ENCODE measurements at regions not wholly inside any gene's neighbourhood (a gene's known extent, or its start where the extent isn't known, plus 50 kb on each side); places are given as distances from the start of the nearest gene placed in this dataset.

GRCh38 chr5:85441853-85442252, 1057.2 kb upstream of the EDIL3 start:
- Histone ChIP-seq H3K36me3 (ENCODE audit: control insufficient read depth in 2 of 4, insufficient read depth in 4 of 4, low read length in 3 of 4) (no peaks in the 10 kb centered on the region), H3K14ac (ENCODE audit: insufficient read length) (no peak overlapping the region), H2AFZ (ENCODE audit: low read length) (no peak overlapping the region), H4K5ac (ENCODE audit: insufficient read length, low read depth, low read length) (no peak overlapping the region), H3K4me3 (ENCODE audit: extremely low read depth in 1 of 4, insufficient read depth in 2 of 4, low read depth in 3 of 4, low read length in 4 of 4) (no peak overlapping the region), H4K20me1 (replicated peaks in 1 of 2; ENCODE audit: control insufficient read depth in 1 of 2, insufficient read depth in 2 of 2, low read length in 2 of 2) (no peaks in the 10 kb centered on the region), H3K18ac (ENCODE audit: extremely low read depth, low read length) (no peak overlapping the region), H2BK20ac (ENCODE audit: low read length) (no peak overlapping the region), H3K56ac (replicated peaks; ENCODE audit: insufficient read length, low read depth, low read length) (no peak overlapping the region), H2BK12ac (ENCODE audit: low read depth, low read length) (no peak overlapping the region), H2BK5ac (ENCODE audit: low read depth, low read length) (no peak overlapping the region), H2BK15ac (ENCODE audit: low read length) (no peak overlapping the region), H3K27ac (ENCODE audit: low read depth, low read length) (no peak overlapping the region), H3K9me3 (ENCODE audit: insufficient read depth in 2 of 2, low read depth in 1 of 2, low read length in 1 of 2) (no peaks in the 10 kb centered on the region), H3K27me3 (replicated peaks in 1 of 4; ENCODE audit: control insufficient read depth in 3 of 4, extremely low read depth in 1 of 4, insufficient read depth in 3 of 4, low read length in 3 of 4) (no peaks in the 10 kb centered on the region), H4K8ac (ENCODE audit: extremely low read depth, insufficient read depth, low read length) (no peak overlapping the region), H3K79me2 (ENCODE audit: control insufficient read depth in 1 of 2, insufficient read depth in 2 of 2, low read length in 2 of 2) (no peaks in the 10 kb centered on the region), H2AK5ac (ENCODE audit: low read depth, low read length) (no peak overlapping the region), H4K91ac (replicated peaks; ENCODE audit: insufficient read length, low read length) (no peak overlapping the region), H3K23me2 (ENCODE audit: low read depth, low read length) (no peaks in the 10 kb centered on the region), H3K79me1 (ENCODE audit: low read depth, low read length) (no peaks in the 10 kb centered on the region), H2BK120ac (replicated peaks; ENCODE audit: low read depth, low read length) (no peak overlapping the region), H3K4me2 (ENCODE audit: insufficient read depth in 1 of 2, low read depth in 2 of 2, low read length in 2 of 2) (no peak overlapping the region), H3K23ac (ENCODE audit: insufficient read length) (no peak overlapping the region), H3K4me1 (replicated peaks in 1 of 4; ENCODE audit: control insufficient read depth in 3 of 4, insufficient read depth in 4 of 4, low read length in 3 of 4) (no peaks in the 10 kb centered on the region), H3K9ac (replicated peaks in 1 of 4; ENCODE audit: extremely low read depth in 1 of 4, low read depth in 3 of 4, low read length in 3 of 4) (no peak overlapping the region), H3K4ac (replicated peaks; ENCODE audit: insufficient read length, low read depth, low read length) (no peak overlapping the region)
- POLR2A ChIA-PET (ENCODE audit: partially characterized antibody), result no interaction called here
- CTCF ChIA-PET (ENCODE audit: partially characterized antibody), result no interaction called here
- DNase-seq (ENCODE audit: low read depth in 1 of 2, low spot score in 2 of 2), result no peak
- no peak for FAIRE-seq
- WGBS, 2 experiments (ENCODE audit: extremely low coverage in 1 of 2, insufficient coverage in 1 of 2, insufficient read length in 1 of 2, insufficient replicate concordance in 2 of 2, low coverage in 1 of 2, low lambda C conversion rate in 2 of 2, missing lambda C conversion rate in 1 of 2), result 90% methylated on average over 3 of the region's 3 CpGs; no CpG with 5 or more reads in 1 of the 2 experiments
- TF ChIP-seq BACH1 (IDR thresholded peaks at IDR 0.05; ENCODE audit: low read length) (no peak), BCL11A (IDR thresholded peaks at IDR 0.05; ENCODE audit: low read depth in 2 of 2, low read length in 2 of 2) (no peak), KDM5A (IDR thresholded peaks at IDR 0.05; ENCODE audit: low read length) (no peak), JUND (IDR thresholded peaks at IDR 0.05; ENCODE audit: low read length) (no peak), SP4 (IDR thresholded peaks at IDR 0.05; ENCODE audit: low read length) (no peak), HDAC2 (IDR thresholded peaks at IDR 0.05; ENCODE audit: borderline replicate concordance in 1 of 2, low read depth in 2 of 2, low read length in 2 of 2) (no peak), RBBP5 (IDR thresholded peaks at IDR 0.05; ENCODE audit: borderline replicate concordance, low read depth, low read length) (no peak), KDM4A (IDR thresholded peaks at IDR 0.05; ENCODE audit: low read depth, low read length, severe bottlenecking) (no peak), TAF1 (IDR thresholded peaks at IDR 0.05; ENCODE audit: low read depth, low read length) (no peak), YY1 (IDR thresholded peaks at IDR 0.05; ENCODE audit: low read depth, low read length) (no peak), POLR2A (IDR thresholded peaks at IDR 0.05; ENCODE audit: control extremely low read depth in 1 of 2, low read depth in 2 of 2, low read length in 2 of 2) (no peak), MAFK (IDR thresholded peaks at IDR 0.05; ENCODE audit: low read depth, low read length) (no peak), SRF (IDR thresholded peaks at IDR 0.05; ENCODE audit: low read depth, low read length) (no peak), USF2 (IDR thresholded peaks at IDR 0.05; ENCODE audit: low read length) (no peak), BRCA1 (IDR thresholded peaks at IDR 0.05; ENCODE audit: low read depth, low read length) (no peak), CEBPB (IDR thresholded peaks at IDR 0.05; ENCODE audit: low read depth, low read length) (no peak)

All from H1 (cell line).